ENCODE measurements at regions not wholly inside any gene's neighbourhood (a gene's known extent, or its start where the extent isn't known, plus 50 kb on each side); places are given as distances from the start of the nearest gene placed in this dataset.
"Not testable (repeated sequence)": the region's sequence is repeated elsewhere in the genome, so short reads cannot be mapped to it uniquely, and the experiment has no call there.

DNA sequence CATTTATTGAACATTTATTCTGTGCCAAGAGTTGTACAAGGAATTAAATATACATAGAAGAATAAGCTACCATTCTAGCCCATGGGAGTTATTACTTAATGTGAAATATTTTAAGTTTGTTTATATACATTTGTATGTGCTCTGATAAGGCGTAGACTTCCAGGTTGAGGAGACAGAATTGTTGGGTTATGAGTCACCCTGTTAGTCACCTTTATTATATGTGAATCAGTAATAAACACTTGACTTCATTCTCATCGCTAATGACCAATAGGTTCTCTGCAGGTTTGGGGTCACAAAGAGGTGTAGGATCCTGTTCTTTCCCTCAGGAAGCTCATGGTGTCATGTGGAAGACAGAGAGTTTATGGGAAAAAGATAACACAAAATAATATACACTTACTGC, 116.9 kb downstream of the SRGAP2 start:
- TF ChIP-seq, protein P1, sequence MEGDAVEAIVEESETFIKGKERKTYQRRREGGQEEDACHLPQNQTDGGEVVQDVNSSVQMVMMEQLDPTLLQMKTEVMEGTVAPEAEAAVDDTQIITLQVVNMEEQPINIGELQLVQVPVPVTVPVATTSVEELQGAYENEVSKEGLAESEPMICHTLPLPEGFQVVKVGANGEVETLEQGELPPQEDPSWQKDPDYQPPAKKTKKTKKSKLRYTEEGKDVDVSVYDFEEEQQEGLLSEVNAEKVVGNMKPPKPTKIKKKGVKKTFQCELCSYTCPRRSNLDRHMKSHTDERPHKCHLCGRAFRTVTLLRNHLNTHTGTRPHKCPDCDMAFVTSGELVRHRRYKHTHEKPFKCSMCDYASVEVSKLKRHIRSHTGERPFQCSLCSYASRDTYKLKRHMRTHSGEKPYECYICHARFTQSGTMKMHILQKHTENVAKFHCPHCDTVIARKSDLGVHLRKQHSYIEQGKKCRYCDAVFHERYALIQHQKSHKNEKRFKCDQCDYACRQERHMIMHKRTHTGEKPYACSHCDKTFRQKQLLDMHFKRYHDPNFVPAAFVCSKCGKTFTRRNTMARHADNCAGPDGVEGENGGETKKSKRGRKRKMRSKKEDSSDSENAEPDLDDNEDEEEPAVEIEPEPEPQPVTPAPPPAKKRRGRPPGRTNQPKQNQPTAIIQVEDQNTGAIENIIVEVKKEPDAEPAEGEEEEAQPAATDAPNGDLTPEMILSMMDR (IDR thresholded peaks at IDR 0.05) = not testable (repeated sequence)
- TF ChIP-seq EZH2 (IDR thresholded peaks at IDR 0.05; ENCODE audit: borderline replicate concordance, insufficient read depth, low read depth, low read length, poor library complexity, severe bottlenecking) = not testable (repeated sequence)
